HG03432 (cell line): ENCODE measurements at regions not wholly inside any gene's neighbourhood (a gene's known extent, or its start where the extent isn't known, plus 50 kb on each side); places are given as distances from the start of the nearest gene placed in this dataset.
"Not testable (repeated sequence)": the region's sequence is repeated elsewhere in the genome, so short reads cannot be mapped to it uniquely, and the experiment has no call there.

Experiments used
- ATAC-seq: cut with Tn5 transposase; IDR thresholded peaks from one replicate; pipeline ENCODE4 v1.9.1; 2021; ENCODE audit warnings: mild to moderate bottlenecking, moderate library complexity; ENCODE audit not compliant: unreplicated experiment

DNA sequence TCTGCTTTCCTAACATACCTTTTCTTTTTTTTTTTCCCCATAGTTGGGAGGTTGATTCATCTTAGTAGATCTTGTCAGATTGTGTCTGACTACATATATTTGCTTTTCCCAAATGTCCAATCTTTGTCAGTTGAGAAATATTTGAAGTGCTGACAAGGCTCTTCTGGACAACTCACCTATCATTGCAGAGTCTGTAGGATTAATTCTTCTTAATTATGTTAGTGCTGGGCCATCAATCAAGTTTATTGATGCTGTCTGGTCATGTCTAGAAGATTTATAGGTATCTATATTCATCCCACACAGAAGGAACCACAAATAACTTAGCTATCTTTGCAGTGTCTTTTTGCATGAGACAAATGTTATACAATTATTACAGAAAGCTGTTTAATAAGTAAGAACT lies 310.6 kb downstream of the ACTR3B start:
- ATAC-seq: no peak

DNA sequence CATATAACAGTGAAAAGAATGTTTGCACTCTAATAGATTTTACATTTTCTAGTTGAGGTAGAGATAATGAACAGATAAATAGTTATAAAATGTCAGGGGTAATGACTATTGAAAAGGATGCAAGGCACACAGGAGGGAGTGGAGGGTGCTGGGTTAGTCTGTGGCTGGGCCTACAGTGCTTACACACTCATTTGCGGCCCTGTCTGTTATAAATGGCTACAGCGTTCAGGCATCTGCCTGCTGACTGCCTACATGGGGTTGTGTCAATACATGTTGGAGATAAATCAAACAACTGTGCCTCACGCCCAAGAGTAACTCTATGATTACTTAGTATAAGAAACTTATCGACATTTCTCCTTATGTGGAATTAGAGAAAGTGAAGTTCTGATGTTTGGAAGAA lies 313.3 kb downstream of the ACTR3B start:
- no peak for ATAC-seq

DNA sequence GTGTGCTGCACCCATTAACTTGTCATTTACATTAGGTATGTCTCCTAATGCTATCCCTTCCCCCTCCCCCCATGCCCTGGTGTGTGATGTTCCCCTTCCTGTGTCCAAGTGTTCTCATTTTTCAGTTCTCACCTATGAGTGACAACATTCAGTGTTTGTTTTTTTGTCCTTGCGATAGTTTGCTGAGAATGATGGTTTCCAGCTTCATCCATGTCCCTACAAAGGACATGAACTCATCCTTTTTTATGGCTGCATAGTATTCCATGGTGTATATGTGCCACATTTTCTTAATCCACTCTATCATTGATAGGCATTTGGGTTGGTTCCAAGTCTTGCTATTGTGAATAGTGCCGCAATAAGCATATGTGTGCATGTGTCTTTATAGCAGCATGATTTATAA lies 316.7 kb downstream of the ACTR3B start:
- not testable (repeated sequence) for ATAC-seq

- ATAC-seq: no peak
These were observed 321.9 kb downstream of the ACTR3B start for GRCh38 chr7:153081496-153081895.

DNA sequence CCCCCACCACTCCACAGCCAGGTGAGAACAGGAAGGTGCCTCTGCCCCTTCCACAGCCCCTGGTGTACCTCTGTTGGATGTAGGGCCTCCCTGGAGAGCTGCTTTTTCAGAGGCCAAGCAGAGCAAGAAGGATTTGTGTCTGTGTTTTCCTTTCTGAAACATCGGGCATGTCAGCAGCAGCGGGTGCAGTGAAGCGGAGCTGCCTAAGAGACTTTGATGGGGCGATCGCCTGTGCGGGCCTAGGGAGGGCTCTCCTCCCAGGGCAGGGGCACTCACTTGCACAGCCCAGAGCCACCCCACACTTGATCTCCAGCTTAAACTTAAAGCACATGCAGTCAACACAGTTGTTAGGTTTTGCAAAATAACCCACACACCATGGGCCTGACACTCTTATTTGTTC lies 324.7 kb downstream of the ACTR3B start:
- ATAC-seq: no peak

DNA sequence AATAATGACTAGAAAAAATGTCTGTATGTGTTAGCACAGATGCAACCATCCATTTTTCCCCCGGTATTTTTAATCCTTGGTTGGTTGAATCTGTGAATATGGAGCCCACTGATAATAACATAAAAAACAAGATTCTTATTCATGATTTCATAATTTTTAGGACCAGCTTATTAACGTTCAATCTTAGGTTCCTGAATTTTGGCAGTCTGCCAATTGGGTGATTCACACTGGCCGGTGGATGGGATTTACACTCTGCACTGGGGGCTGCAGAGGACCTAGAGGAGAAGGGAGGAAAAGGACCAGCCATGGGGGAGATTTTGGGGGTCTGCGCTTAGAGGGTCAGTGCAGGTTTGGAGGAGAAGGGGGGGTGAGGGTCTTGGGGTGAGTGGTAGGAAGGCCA lies 327.9 kb downstream of the ACTR3B start:
- no peak for ATAC-seq

GRCh38 chr7:153088601-153089000 lies 329.0 kb downstream of the ACTR3B start:
- ATAC-seq: no peak

GRCh38 chr7:153090209-153090608 lies 330.7 kb downstream of the ACTR3B start:
- no peak for ATAC-seq

GRCh38 chr7:153090764-153091163 lies 331.2 kb downstream of the ACTR3B start:
- ATAC-seq: no peak

DNA sequence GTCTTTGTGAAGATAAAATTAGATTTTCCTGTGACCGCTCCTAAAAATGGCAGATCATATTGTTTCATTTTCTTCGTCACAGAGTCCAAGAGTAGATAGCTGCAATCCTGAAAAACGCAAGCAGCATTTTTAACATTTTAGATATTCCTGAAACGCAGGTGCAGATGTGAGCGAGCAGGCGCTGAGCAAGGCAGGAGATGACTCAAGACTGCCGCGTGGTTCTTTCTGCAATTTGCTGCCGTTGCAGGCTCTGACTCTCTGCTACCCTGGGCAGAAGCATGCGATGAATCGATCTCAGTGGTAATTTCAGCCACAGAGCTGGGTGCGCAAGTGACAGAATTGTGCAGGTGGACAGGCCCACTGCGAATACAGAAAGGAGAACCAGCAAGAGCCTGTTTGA lies 331.9 kb downstream of the ACTR3B start:
- ATAC-seq: no peak

- ATAC-seq: no peak
These were observed 338.1 kb downstream of the ACTR3B start for GRCh38 chr7:153097511-153098201.

DNA sequence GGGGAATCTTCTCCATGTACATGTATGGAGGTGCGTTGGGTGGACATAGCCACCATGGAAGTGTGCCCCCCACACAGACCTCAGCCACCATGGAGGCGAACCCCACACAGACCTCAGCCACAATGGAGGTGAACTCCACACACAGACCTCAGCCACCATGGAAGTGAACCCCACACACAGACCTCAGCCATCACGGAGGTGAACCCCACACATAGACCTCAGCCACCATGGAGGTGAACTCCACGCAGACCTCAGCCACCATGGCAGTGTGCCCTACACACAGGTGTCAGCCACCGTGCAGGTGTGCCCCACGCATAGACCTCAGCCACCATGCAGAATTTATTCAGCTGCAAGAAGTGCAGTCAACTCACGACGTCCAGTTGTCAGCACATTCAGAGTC lies 339.7 kb downstream of the ACTR3B start:
- no peak for ATAC-seq

- no peak for ATAC-seq
These were observed 341.2 kb downstream of the ACTR3B start for GRCh38 chr7:153100691-153101237.

DNA sequence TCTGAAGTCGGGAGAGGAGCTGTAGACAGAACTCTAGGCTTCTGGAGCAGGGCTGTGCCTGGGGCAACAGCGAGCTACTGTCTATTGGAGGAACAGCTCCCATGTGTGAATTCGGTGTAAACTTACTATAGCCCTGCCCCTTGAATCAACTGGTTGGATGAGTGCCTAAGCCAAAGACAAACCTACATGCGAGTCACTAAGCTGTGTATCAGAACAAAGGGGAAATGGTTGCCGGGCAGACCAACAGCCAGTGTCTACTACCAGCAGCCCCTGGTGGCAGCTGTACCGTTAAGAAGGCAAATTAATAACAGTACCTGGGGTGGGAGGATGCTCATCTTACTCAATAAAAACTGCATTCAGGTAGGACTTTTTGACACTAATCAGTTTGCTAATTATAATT lies 343.6 kb downstream of the ACTR3B start:
- ATAC-seq: no peak

GRCh38 chr7:153107826-153108225 lies 348.3 kb downstream of the ACTR3B start:
- ATAC-seq: no peak

DNA sequence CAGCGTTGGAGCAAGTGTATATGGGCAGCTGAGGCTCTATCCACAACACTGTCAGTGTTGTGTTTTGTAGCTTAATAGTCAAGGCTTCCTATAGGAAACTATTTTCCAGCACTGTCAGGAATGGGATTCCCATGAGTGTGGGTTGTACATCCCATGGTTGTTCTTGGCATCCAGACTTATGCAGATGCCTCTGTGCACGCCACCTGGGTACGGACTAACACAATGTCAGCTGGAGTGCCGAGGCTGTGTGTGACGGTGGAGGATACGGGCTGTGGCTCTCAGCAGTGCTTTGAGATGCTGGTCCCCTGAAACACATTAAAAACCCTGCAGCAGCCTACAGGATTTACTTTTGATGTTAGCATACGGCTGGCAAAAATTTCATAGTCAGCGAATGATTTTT lies 350.0 kb downstream of the ACTR3B start:
- ATAC-seq: no peak

- no peak for ATAC-seq
These were observed 351.1 kb downstream of the ACTR3B start for GRCh38 chr7:153110606-153111005.

DNA sequence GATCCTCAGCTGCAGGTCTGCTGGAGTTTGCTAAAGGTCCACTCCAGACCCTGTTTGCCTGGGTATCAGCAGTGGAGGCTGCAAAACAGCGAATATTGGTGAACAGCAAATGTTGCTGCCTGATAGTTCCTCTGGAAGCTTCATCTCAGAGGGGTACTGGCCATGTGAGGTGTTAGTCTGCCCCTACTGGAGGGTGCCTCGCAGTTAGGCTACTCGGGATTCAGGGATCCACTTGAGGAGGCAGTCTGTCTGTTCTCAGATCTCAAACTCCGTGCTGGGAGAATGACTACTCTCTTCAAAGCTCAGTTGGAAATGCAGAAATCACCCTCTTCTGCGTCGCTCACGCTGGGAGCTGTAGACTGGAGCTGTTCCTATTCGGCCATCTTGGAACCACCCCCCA lies 362.7 kb downstream of the ACTR3B start:
- ATAC-seq: not testable (repeated sequence)

- no peak for ATAC-seq
These were observed 370.5 kb downstream of the ACTR3B start for GRCh38 chr7:153130052-153130451.

DNA sequence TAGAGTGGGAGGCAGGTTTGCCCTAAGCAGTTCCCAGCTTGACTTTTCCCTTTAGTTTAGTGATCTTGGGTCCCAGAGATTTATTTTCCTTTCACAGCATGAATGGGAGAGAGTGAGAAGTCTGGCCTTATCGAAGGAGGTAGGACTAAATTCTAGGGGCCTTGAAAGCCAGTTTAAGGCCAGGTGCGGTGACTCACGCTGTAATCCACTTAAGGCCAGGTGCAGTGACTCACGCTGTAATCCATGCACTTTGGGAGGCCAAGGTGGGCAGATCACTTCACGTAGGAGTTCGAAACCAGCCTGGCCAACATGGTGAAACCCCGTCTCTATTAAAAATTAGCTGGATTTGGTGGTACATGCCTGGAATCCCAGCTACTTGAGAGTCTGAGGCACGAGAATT lies 392.2 kb downstream of the ACTR3B start:
- ATAC-seq: no peak

- no peak for ATAC-seq
These were observed 393.4 kb downstream of the ACTR3B start for GRCh38 chr7:153152801-153153422.

GRCh38 chr7:153158149-153158548 lies 398.6 kb downstream of the ACTR3B start:
- ATAC-seq: no peak

GRCh38 chr7:153170287-153170686 lies 410.7 kb downstream of the ACTR3B start:
- no peak for ATAC-seq
